Neutrophil (primary cell): ENCODE measurements at regions not wholly inside any gene's neighbourhood (a gene's known extent, or its start where the extent isn't known, plus 50 kb on each side); places are given as distances from the start of the nearest gene placed in this dataset.
"Not testable (repeated sequence)": the region's sequence is repeated elsewhere in the genome, so short reads cannot be mapped to it uniquely, and the experiment has no call there.

Experiments
- H3K27ac ChIP-seq: fragments of 200-600 bp; sonication (generic); 2 replicates; pipeline ENCODE4 v1.5.1; 2016; ENCODE audit warnings: mild to moderate bottlenecking, moderate library complexity
- H3K27me3 ChIP-seq: fragments of 200-600 bp; sonication (generic); 2 replicates; pipeline ENCODE4 v1.6.0; 2016; ENCODE audit warnings: mild to moderate bottlenecking
- H3K36me3 ChIP-seq: fragments of 200-600 bp; sonication (generic); 2 replicates; pipeline ENCODE4 v1.5.1; 2017
- H3K4me1 ChIP-seq, 2 experiments: fragments of 200-600 bp in 1 of 2; sonication (generic) in 1 of 2; 1 replicate in 1 of 2; 2 replicates in 1 of 2; pipeline versions ENCODE4 v1.5.1 to v1.6.1; 2013 to 2016; ENCODE audit warnings: low read depth in 1 of 2, low read length in 1 of 2, mild to moderate bottlenecking in 1 of 2, moderate library complexity in 1 of 2; ENCODE audit not compliant: control insufficient read depth in 1 of 2, insufficient read depth in 1 of 2
- H3K4me3 ChIP-seq, 2 experiments: fragments of 200-600 bp in 1 of 2; sonication (generic) in 1 of 2; 1 replicate in 1 of 2; 2 replicates in 1 of 2; pipeline ENCODE4 v1.5.1; 2013 to 2016; ENCODE audit warnings: low read depth in 1 of 2, low read length in 1 of 2, mild to moderate bottlenecking in 1 of 2, moderate library complexity in 1 of 2
- H3K9me3 ChIP-seq: fragments of 200-600 bp; sonication (generic); 2 replicates; pipeline ENCODE4 v1.5.1; 2016
- TF ChIP-seq, protein P1 (sequence below): fragments of 200-600 bp; sonication (generic); IDR thresholded peaks from 2 replicates; pipeline ENCODE4 v1.5.1; 2016; ENCODE audit warnings: antibody characterized with exemption

DNA sequence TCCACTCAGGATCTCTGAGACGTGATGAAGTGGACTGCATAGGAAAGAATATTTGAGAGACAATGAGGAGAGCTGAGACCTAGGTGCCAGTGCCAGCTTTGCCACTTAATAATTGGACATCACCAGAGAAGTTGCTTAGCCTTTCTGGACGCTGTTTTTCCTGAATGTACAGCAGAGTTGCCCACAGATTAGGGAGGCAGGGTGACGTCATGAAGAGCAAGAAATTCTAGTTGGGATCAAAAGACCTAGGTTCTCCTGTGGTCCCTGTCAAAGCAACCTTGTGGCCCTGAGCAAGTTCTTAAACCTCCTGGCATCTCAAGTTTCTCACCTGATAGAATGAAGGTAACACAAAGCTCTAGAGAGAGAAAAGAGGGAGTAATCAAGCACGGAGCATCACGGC is 174.6 kb upstream of the TENM4 start:
- no peaks in the 10 kb centered on the region for H3K4me1 ChIP-seq
- no peaks in the 10 kb centered on the region for H3K9me3 ChIP-seq
- no peaks in the 10 kb centered on the region for H3K36me3 ChIP-seq
- H3K27me3 ChIP-seq: no peaks in the 10 kb centered on the region
- no peak overlapping the region for H3K27ac ChIP-seq
- H3K4me3 ChIP-seq: no peak overlapping the region
- TF ChIP-seq, protein P1, sequence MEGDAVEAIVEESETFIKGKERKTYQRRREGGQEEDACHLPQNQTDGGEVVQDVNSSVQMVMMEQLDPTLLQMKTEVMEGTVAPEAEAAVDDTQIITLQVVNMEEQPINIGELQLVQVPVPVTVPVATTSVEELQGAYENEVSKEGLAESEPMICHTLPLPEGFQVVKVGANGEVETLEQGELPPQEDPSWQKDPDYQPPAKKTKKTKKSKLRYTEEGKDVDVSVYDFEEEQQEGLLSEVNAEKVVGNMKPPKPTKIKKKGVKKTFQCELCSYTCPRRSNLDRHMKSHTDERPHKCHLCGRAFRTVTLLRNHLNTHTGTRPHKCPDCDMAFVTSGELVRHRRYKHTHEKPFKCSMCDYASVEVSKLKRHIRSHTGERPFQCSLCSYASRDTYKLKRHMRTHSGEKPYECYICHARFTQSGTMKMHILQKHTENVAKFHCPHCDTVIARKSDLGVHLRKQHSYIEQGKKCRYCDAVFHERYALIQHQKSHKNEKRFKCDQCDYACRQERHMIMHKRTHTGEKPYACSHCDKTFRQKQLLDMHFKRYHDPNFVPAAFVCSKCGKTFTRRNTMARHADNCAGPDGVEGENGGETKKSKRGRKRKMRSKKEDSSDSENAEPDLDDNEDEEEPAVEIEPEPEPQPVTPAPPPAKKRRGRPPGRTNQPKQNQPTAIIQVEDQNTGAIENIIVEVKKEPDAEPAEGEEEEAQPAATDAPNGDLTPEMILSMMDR: no peak

DNA sequence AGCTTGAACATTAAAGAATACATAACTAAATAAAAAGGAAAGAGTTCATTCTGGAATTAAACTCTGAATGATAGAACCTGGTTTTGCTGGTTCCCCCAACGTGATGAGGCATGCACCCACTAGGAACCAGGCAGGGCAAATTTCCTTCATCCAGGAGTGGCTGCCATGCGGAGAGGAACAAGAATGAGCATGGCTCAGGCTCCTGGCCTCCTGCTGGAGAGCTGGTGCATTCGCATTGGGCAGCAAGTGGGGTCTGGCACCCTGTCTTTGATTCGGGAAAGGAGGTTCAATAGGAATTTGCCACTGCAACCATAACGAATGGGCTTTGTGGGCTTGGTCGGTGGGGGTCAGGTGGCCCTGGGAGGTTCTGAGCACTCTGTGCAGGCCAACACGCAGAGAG is 169.8 kb upstream of the TENM4 start:
- H3K4me1 ChIP-seq: no peaks in the 10 kb centered on the region
- H3K27me3 ChIP-seq: no peaks in the 10 kb centered on the region
- no peaks in the 10 kb centered on the region for H3K36me3 ChIP-seq
- H3K4me3 ChIP-seq: no peak overlapping the region
- no peak overlapping the region for H3K27ac ChIP-seq
- H3K9me3 ChIP-seq: no peaks in the 10 kb centered on the region
- TF ChIP-seq, protein P1: no peak

DNA sequence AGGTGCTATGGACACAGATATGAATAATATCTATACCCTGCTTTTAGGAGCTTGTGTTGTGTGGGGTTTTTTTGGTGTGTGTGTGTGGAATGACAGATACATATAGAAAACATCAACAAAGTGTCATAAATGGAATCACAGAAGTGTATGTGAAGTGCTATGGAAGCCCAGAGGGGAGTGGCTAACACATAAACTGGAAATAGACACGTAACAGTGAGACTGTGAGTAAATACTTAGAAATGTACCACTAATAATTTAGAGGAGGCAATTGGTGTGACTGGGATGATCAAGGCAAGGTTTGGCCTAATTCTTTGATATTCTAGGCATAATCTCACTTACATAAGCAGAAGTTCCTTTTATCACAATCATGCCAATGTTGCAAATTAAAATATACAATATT is 169.3 kb upstream of the TENM4 start:
- no peaks in the 10 kb centered on the region for H3K36me3 ChIP-seq
- no peaks in the 10 kb centered on the region for H3K9me3 ChIP-seq
- H3K4me1 ChIP-seq: no peaks in the 10 kb centered on the region
- no peak overlapping the region for H3K4me3 ChIP-seq
- TF ChIP-seq, protein P1: no peak
- H3K27me3 ChIP-seq: no peaks in the 10 kb centered on the region
- H3K27ac ChIP-seq: no peak overlapping the region

DNA sequence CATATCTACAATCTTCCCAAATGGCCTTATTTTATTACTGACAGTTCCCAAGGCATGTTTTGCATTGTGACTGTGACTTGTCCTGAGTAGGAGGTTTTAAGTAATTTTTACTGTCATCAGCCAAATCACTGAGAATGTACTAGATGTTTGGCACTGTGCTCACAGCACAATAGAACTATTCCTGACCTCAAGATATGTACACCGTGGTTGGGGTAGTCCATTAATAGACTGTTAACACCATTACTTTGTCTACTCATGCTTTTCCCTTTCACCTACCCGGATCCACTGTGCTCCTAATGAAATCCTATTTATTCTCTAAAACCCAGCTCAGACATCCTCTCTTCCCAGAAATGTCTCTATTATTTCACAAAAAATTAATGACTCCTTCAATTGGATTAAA is 168.7 kb upstream of the TENM4 start:
- Histone ChIP-seq H3K4me3 (no peak overlapping the region), H3K4me1 (no peaks in the 10 kb centered on the region), H3K27ac (no peak overlapping the region), H3K36me3 (no peaks in the 10 kb centered on the region), H3K27me3 (no peaks in the 10 kb centered on the region), H3K9me3 (no peaks in the 10 kb centered on the region)
- TF ChIP-seq, protein P1: no peak

DNA sequence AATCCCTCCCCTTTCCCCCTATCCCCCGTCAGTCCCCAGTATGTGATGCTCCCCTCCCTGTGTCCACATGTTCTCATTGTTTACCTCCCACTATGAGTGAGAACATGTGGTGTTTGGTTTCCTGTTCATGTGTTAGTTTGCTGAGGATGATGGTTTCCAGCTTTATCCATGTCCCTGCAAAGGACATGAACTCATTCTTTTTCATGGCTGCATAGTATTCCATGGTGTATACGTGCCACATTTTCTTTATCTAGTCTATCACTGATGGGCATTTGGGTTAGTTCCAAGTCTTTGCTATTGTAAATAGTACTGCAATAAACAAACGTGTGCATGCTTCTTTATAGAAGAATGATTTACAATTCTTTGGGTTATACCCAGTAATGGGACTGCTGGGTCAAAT is 165.6 kb upstream of the TENM4 start:
- H3K4me3 ChIP-seq, H3K4me1 ChIP-seq, H3K27me3 ChIP-seq, H3K9me3 ChIP-seq, H3K36me3 ChIP-seq, H3K27ac ChIP-seq: not testable (repeated sequence)

- no peaks in the 10 kb centered on the region for H3K27me3 ChIP-seq
- H3K4me3 ChIP-seq: no peak overlapping the region
- no peaks in the 10 kb centered on the region for H3K4me1 ChIP-seq
- no peaks in the 10 kb centered on the region for H3K36me3 ChIP-seq
- H3K27ac ChIP-seq: no peak overlapping the region
- TF ChIP-seq, protein P1: no peak
- no peaks in the 10 kb centered on the region for H3K9me3 ChIP-seq
These were observed 159.9 kb upstream of the TENM4 start for GRCh38 chr11:79600711-79601110.
